ENCODE measurements at regions not wholly inside any gene's neighbourhood (a gene's known extent, or its start where the extent isn't known, plus 50 kb on each side); places are given as distances from the start of the nearest gene placed in this dataset.

DNA sequence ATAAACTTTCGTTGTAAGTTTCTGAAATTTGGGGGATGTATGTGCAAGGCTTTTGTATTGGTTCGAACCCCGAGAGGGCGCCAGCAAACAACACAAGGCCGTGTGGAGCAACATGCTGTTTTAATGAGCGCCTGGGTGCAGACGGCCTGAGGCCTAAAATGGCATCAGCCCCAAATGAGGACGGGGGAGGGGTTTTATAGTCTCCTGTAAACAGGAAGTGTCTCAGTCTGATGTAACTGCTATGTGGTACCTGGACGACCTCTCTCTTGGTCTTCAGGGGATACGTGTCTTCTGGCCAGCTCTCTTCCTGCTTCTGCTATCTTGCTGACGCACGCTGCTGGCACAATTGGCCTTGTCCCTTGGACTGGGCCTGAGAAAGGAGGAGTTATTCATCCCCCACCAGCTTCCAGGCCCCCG lies 1348.0 kb downstream of the ADGRL3 start:
- DNase-seq (ENCODE audit: low spot score) = no peak
- BruUV-seq (replicated peaks) = no TSS peak
- Histone ChIP-seq H3K4me1 (ENCODE audit: insufficient read depth, low read length, poor library complexity, severe bottlenecking) (no peaks in the 10 kb centered on the region), H3K36me3 (ENCODE audit: insufficient read depth, low read length, poor library complexity, severe bottlenecking) (no peaks in the 10 kb centered on the region), H3K27me3 (replicated peaks; ENCODE audit: insufficient read depth, low read depth, low read length, poor library complexity) (no peaks in the 10 kb centered on the region), H3K9me3 (ENCODE audit: low read depth, low read length, poor library complexity, severe bottlenecking) (no peaks in the 10 kb centered on the region), H3K27ac (ENCODE audit: low read depth, low read length, poor library complexity, severe bottlenecking) (no peak overlapping the region), H3K4me3 (ENCODE audit: low read depth, low read length, poor library complexity, severe bottlenecking) (no peak overlapping the region)
- CTCF ChIA-PET = no interaction called here
- TF ChIP-seq, protein P1, sequence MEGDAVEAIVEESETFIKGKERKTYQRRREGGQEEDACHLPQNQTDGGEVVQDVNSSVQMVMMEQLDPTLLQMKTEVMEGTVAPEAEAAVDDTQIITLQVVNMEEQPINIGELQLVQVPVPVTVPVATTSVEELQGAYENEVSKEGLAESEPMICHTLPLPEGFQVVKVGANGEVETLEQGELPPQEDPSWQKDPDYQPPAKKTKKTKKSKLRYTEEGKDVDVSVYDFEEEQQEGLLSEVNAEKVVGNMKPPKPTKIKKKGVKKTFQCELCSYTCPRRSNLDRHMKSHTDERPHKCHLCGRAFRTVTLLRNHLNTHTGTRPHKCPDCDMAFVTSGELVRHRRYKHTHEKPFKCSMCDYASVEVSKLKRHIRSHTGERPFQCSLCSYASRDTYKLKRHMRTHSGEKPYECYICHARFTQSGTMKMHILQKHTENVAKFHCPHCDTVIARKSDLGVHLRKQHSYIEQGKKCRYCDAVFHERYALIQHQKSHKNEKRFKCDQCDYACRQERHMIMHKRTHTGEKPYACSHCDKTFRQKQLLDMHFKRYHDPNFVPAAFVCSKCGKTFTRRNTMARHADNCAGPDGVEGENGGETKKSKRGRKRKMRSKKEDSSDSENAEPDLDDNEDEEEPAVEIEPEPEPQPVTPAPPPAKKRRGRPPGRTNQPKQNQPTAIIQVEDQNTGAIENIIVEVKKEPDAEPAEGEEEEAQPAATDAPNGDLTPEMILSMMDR (conservative IDR thresholded peaks at IDR 0.05; ENCODE audit: low read depth, low read length) = no peak
- no peak for TF ChIP-seq EZH2 (IDR thresholded peaks at IDR 0.05; ENCODE audit: borderline replicate concordance, low read depth, low read length, poor library complexity, severe bottlenecking)
- intact Hi-C loops (cut with micrococcal nuclease; ENCODE audit: unreplicated experiment) = no loop called here
- POLR2A ChIA-PET (ENCODE audit: low non-redundant PET) = no interaction called here

DNA sequence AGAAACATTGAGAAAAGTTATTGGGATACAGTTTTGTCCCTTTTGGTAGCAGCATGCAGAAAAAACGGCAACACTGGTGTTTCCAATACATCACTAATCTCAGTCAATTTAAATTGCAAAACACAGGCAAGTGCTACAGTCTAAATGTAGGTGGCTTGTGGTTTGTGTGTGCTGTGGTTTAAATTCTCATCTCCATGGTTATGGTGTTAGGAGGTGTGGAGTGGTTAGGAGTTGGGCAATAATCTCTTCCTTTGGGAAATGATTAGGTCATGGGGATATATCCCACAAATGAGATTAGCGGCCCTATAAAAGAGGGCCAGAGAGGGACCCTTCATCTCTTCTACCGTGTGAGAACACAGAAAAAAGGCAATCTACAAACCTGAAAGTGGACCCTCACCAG lies 1344.3 kb downstream of the ADGRL3 start:
- ChIA-PET CTCF (no interaction called here), POLR2A (ENCODE audit: low non-redundant PET) (no interaction called here)
- Histone ChIP-seq H3K27me3 (replicated peaks; ENCODE audit: insufficient read depth, low read depth, low read length, poor library complexity) (no peaks in the 10 kb centered on the region), H3K4me3 (ENCODE audit: low read depth, low read length, poor library complexity, severe bottlenecking) (no peak overlapping the region), H3K4me1 (ENCODE audit: insufficient read depth, low read length, poor library complexity, severe bottlenecking) (no peaks in the 10 kb centered on the region), H3K9me3 (ENCODE audit: low read depth, low read length, poor library complexity, severe bottlenecking) (no peaks in the 10 kb centered on the region), H3K27ac (ENCODE audit: low read depth, low read length, poor library complexity, severe bottlenecking) (no peak overlapping the region), H3K36me3 (ENCODE audit: insufficient read depth, low read length, poor library complexity, severe bottlenecking) (no peaks in the 10 kb centered on the region)
- intact Hi-C loops (cut with micrococcal nuclease; ENCODE audit: unreplicated experiment) = no loop called here
- TF ChIP-seq, protein P1 (conservative IDR thresholded peaks at IDR 0.05; ENCODE audit: low read depth, low read length) = no peak
- TF ChIP-seq EZH2 (IDR thresholded peaks at IDR 0.05; ENCODE audit: borderline replicate concordance, low read depth, low read length, poor library complexity, severe bottlenecking) = no peak
- no peak for DNase-seq (ENCODE audit: low spot score)
- no TSS peak for BruUV-seq (replicated peaks)

DNA sequence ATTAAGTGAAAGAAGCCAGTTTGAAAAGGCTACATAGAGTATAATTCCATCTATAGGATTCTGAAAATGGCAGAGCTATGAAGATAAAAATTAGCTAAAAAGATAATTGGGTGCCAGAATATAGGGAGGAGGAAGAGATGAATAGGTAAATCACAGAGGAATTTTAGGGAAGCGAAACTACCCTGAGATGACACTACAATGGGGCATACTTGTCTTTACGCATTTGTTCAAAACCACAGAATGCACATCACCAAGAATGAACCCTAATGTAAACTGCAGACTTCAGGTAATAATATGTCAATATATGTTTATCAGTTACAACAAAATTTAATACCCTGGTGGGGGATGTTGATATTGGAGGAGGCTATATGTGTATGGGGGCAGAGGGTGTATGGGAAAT lies 1342.9 kb downstream of the ADGRL3 start:
- intact Hi-C loops (cut with micrococcal nuclease; ENCODE audit: unreplicated experiment) = no loop called here
- DNase-seq (ENCODE audit: low spot score) = no peak
- Histone ChIP-seq H3K36me3 (ENCODE audit: insufficient read depth, low read length, poor library complexity, severe bottlenecking) (no peaks in the 10 kb centered on the region), H3K9me3 (ENCODE audit: low read depth, low read length, poor library complexity, severe bottlenecking) (no peaks in the 10 kb centered on the region), H3K27ac (ENCODE audit: low read depth, low read length, poor library complexity, severe bottlenecking) (no peak overlapping the region), H3K4me1 (ENCODE audit: insufficient read depth, low read length, poor library complexity, severe bottlenecking) (no peaks in the 10 kb centered on the region), H3K27me3 (replicated peaks; ENCODE audit: insufficient read depth, low read depth, low read length, poor library complexity) (no peaks in the 10 kb centered on the region), H3K4me3 (ENCODE audit: low read depth, low read length, poor library complexity, severe bottlenecking) (no peak overlapping the region)
- TF ChIP-seq, protein P1 (conservative IDR thresholded peaks at IDR 0.05; ENCODE audit: low read depth, low read length) = no peak
- no peak for TF ChIP-seq EZH2 (IDR thresholded peaks at IDR 0.05; ENCODE audit: borderline replicate concordance, low read depth, low read length, poor library complexity, severe bottlenecking)
- POLR2A ChIA-PET (ENCODE audit: low non-redundant PET) = no interaction called here
- BruUV-seq (replicated peaks) = no TSS peak
- CTCF ChIA-PET = no interaction called here

Data from A673 (cell line).